ENCODE measurements at regions not wholly inside any gene's neighbourhood (a gene's known extent, or its start where the extent isn't known, plus 50 kb on each side); places are given as distances from the start of the nearest gene placed in this dataset.

DNA sequence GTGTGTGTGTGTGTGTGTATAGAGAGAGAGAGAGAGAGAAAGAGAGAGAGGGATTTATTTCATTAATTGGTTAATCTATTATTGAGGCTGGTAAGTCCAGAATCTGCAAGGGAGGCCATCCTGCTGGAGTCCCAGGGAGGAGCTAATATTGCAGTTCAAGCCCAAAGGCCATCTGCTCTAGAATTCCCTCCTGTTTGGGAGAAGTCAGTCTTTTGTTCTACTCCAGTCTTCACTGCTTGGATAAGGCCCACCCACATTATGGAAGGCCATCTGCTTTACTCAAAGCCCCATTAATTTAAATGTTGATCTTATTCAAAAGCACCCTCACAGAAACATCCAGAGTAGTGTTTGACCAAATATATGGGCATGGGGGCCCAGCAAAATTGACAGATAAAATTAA lies 317.5 kb upstream of the RASGEF1B start:
- TF ChIP-seq, protein P1, sequence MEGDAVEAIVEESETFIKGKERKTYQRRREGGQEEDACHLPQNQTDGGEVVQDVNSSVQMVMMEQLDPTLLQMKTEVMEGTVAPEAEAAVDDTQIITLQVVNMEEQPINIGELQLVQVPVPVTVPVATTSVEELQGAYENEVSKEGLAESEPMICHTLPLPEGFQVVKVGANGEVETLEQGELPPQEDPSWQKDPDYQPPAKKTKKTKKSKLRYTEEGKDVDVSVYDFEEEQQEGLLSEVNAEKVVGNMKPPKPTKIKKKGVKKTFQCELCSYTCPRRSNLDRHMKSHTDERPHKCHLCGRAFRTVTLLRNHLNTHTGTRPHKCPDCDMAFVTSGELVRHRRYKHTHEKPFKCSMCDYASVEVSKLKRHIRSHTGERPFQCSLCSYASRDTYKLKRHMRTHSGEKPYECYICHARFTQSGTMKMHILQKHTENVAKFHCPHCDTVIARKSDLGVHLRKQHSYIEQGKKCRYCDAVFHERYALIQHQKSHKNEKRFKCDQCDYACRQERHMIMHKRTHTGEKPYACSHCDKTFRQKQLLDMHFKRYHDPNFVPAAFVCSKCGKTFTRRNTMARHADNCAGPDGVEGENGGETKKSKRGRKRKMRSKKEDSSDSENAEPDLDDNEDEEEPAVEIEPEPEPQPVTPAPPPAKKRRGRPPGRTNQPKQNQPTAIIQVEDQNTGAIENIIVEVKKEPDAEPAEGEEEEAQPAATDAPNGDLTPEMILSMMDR (IDR thresholded peaks at IDR 0.05) = no peak
- TF ChIP-seq POLR2A (IDR thresholded peaks at IDR 0.05) = no peak

Measured in esophagus squamous epithelium (tissue), 4 donors.